ENCODE measurements at regions not wholly inside any gene's neighbourhood (a gene's known extent, or its start where the extent isn't known, plus 50 kb on each side); places are given as distances from the start of the nearest gene placed in this dataset.

DNA sequence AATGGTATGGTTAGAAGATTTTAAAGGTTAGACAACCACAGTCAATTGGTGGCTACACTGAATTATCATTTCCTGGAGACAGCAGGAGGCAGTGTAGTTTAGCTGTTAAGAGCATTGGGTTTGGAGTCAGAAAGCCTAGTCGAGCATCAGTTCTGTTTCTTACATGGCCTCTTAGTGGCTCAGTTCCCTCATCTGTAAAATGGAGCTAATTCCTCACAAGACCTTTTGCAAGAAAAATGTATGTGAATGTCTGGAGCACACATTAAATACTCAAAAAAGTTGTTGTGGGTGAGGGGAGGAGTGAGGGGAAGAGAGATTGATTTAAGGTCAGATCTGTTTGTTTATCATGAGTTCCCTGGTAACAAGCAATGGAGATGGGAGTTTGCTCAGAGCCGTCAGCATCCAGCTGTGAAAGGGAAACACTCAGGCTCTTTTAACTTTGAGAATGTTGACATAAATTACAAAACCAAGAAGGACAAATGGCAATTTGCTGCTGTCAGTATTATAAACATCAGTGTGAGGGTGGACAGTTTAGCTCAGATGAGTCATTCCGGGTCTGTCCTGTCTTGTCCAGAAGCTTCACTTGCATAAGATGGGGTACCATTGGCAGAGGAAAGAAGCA, 98.2 kb upstream of the PGRMC2 start:
- H3K9ac ChIP-seq (ENCODE audit: low read depth, low read length, poor library complexity, severe bottlenecking): no peak overlapping the region
- no peaks in the 10 kb centered on the region for H3K36me3 ChIP-seq (ENCODE audit: insufficient read depth, low read length)
- H3K9me3 ChIP-seq (ENCODE audit: insufficient read depth, low read depth, low read length): no peaks in the 10 kb centered on the region
- H4K20me1 ChIP-seq (ENCODE audit: insufficient read depth, low read length, poor library complexity, severe bottlenecking): no peaks in the 10 kb centered on the region
- H3K79me2 ChIP-seq (ENCODE audit: insufficient read depth, low read length): no peaks in the 10 kb centered on the region
- no peak overlapping the region for H3K4me3 ChIP-seq (ENCODE audit: low read length, poor library complexity, severe bottlenecking)
- H3K9me2 ChIP-seq (replicated peaks; ENCODE audit: low read depth, low read length): no peaks in the 10 kb centered on the region
- no peak overlapping the region for H3K4me2 ChIP-seq (ENCODE audit: low read depth, low read length, poor library complexity, severe bottlenecking)
- no peak overlapping the region for H2AFZ ChIP-seq (ENCODE audit: low read length)
- H3K4me1 ChIP-seq (ENCODE audit: insufficient read depth, low read length, poor library complexity, severe bottlenecking): no peaks in the 10 kb centered on the region
- no peaks in the 10 kb centered on the region for H3K27me3 ChIP-seq (ENCODE audit: insufficient read depth, low read length, poor library complexity, severe bottlenecking)
- no peaks in the 10 kb centered on the region for H3F3A ChIP-seq (ENCODE audit: low read depth)
- TF ChIP-seq EZH2phosphoT487 (IDR thresholded peaks at IDR 0.05; ENCODE audit: borderline replicate concordance): no peak
- TF ChIP-seq, protein P1, sequence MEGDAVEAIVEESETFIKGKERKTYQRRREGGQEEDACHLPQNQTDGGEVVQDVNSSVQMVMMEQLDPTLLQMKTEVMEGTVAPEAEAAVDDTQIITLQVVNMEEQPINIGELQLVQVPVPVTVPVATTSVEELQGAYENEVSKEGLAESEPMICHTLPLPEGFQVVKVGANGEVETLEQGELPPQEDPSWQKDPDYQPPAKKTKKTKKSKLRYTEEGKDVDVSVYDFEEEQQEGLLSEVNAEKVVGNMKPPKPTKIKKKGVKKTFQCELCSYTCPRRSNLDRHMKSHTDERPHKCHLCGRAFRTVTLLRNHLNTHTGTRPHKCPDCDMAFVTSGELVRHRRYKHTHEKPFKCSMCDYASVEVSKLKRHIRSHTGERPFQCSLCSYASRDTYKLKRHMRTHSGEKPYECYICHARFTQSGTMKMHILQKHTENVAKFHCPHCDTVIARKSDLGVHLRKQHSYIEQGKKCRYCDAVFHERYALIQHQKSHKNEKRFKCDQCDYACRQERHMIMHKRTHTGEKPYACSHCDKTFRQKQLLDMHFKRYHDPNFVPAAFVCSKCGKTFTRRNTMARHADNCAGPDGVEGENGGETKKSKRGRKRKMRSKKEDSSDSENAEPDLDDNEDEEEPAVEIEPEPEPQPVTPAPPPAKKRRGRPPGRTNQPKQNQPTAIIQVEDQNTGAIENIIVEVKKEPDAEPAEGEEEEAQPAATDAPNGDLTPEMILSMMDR (conservative IDR thresholded peaks at IDR 0.05; ENCODE audit: low read length): 0 out of 2 replicates have a peak, but pooled peaks have one; percentile 23

- TF ChIP-seq EZH2phosphoT487 (IDR thresholded peaks at IDR 0.05; ENCODE audit: borderline replicate concordance): no peak
- TF ChIP-seq, protein P1 (conservative IDR thresholded peaks at IDR 0.05; ENCODE audit: low read length): no peak
- no peak overlapping the region for H3K9ac ChIP-seq (ENCODE audit: low read depth, low read length, poor library complexity, severe bottlenecking)
- no peaks in the 10 kb centered on the region for H3K36me3 ChIP-seq (ENCODE audit: insufficient read depth, low read length)
- no peaks in the 10 kb centered on the region for H4K20me1 ChIP-seq (ENCODE audit: insufficient read depth, low read length, poor library complexity, severe bottlenecking)
- no peaks in the 10 kb centered on the region for H3K79me2 ChIP-seq (ENCODE audit: insufficient read depth, low read length)
- no peaks in the 10 kb centered on the region for H3F3A ChIP-seq (ENCODE audit: low read depth)
- no peaks in the 10 kb centered on the region for H3K4me1 ChIP-seq (ENCODE audit: insufficient read depth, low read length, poor library complexity, severe bottlenecking)
- no peaks in the 10 kb centered on the region for H3K27me3 ChIP-seq (ENCODE audit: insufficient read depth, low read length, poor library complexity, severe bottlenecking)
- no peak overlapping the region for H3K4me2 ChIP-seq (ENCODE audit: low read depth, low read length, poor library complexity, severe bottlenecking)
- H3K9me3 ChIP-seq (ENCODE audit: insufficient read depth, low read depth, low read length): no peaks in the 10 kb centered on the region
- no peak overlapping the region for H2AFZ ChIP-seq (ENCODE audit: low read length)
- H3K9me2 ChIP-seq (replicated peaks; ENCODE audit: low read depth, low read length): no peaks in the 10 kb centered on the region
- H3K4me3 ChIP-seq (ENCODE audit: low read length, poor library complexity, severe bottlenecking): no peak overlapping the region
Observed at GRCh38 chr4:128384765-128385598, 97.4 kb upstream of the PGRMC2 start.

GRCh38 chr4:128384091-128384520, 96.5 kb upstream of the PGRMC2 start:
- Histone ChIP-seq H3K9ac (ENCODE audit: low read depth, low read length, poor library complexity, severe bottlenecking) (no peak overlapping the region), H3K4me1 (ENCODE audit: insufficient read depth, low read length, poor library complexity, severe bottlenecking) (no peaks in the 10 kb centered on the region), H3K4me2 (ENCODE audit: low read depth, low read length, poor library complexity, severe bottlenecking) (no peak overlapping the region), H3K4me3 (ENCODE audit: low read length, poor library complexity, severe bottlenecking) (no peak overlapping the region), H3K9me3 (ENCODE audit: insufficient read depth, low read depth, low read length) (no peaks in the 10 kb centered on the region), H3K9me2 (replicated peaks; ENCODE audit: low read depth, low read length) (no peaks in the 10 kb centered on the region), H3F3A (ENCODE audit: low read depth) (no peaks in the 10 kb centered on the region), H4K20me1 (ENCODE audit: insufficient read depth, low read length, poor library complexity, severe bottlenecking) (no peaks in the 10 kb centered on the region), H3K36me3 (ENCODE audit: insufficient read depth, low read length) (no peaks in the 10 kb centered on the region), H2AFZ (ENCODE audit: low read length) (no peak overlapping the region), H3K79me2 (ENCODE audit: insufficient read depth, low read length) (no peaks in the 10 kb centered on the region), H3K27me3 (ENCODE audit: insufficient read depth, low read length, poor library complexity, severe bottlenecking) (no peaks in the 10 kb centered on the region)
- no peak for TF ChIP-seq EZH2phosphoT487 (IDR thresholded peaks at IDR 0.05; ENCODE audit: borderline replicate concordance)
- TF ChIP-seq, protein P1 (conservative IDR thresholded peaks at IDR 0.05; ENCODE audit: low read length): no peak
